ENCODE measurements at regions not wholly inside any gene's neighbourhood (a gene's known extent, or its start where the extent isn't known, plus 50 kb on each side); places are given as distances from the start of the nearest gene placed in this dataset.

DNA sequence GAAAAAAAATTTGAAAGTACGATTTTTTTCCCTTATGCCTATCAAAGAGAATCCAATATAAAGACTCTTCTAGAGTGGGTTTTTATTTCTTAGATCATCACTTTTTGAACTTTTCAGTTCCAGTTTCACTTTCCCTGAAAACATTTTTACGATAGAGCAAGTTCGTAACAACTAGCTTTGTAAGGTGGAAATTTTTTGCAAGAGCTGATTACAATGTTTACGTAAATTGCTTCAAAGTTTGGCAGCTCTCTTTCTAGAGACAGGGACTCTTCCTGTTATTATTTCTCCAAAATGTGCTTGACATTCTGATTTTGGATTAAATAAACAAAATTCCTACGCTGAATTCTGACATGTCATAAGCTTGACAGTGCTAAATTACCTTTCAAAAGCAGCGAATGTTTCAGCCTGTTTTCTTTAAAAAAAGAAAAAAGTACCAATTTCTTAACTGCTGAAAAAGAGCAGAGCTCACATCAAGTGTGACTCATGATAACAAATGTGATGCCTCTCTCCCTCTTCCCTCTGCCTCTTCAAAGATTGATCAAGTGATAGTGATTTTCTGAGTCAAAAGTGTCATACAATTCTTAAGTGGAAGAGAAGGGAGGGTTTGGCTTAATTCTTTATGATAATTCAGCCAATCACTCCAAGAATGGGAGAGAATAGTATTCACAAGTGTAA lies 175.2 kb downstream of the KCNJ2 start:
- Histone ChIP-seq H3K36me3 (ENCODE audit: control insufficient read depth, insufficient read depth, low read length) (no peaks in the 10 kb centered on the region), H3K4me1 (ENCODE audit: control insufficient read depth, insufficient read depth, low read length, poor library complexity, severe bottlenecking) (no peaks in the 10 kb centered on the region), H3K4me3 (ENCODE audit: low read depth, low read length) (no peak overlapping the region), H3K9me3 (ENCODE audit: control insufficient read depth in 2 of 2, low read length in 2 of 2) (no peaks in the 10 kb centered on the region), H3K27me3 (ENCODE audit: control insufficient read depth, insufficient read depth, low read length) (no peaks in the 10 kb centered on the region), H3K27ac (ENCODE audit: insufficient read depth, low read length, poor library complexity, severe bottlenecking) (no peak overlapping the region)
- no peak for DNase-seq
- Mint-ChIP-seq H3K4me3 (no peak overlapping the region), H3K9me3 (peaks cover 2 to 10% (median 5%) of the 10 kb centered on the region in 7 donors), H3K27me3 (no peaks in the 10 kb centered on the region), H3K4me1 (no peaks in the 10 kb centered on the region), H3K36me3 (no peaks in the 10 kb centered on the region), H3K27ac (no peak overlapping the region)
- no peak for ATAC-seq (ENCODE audit: low read depth in 2 of 2)

DNA sequence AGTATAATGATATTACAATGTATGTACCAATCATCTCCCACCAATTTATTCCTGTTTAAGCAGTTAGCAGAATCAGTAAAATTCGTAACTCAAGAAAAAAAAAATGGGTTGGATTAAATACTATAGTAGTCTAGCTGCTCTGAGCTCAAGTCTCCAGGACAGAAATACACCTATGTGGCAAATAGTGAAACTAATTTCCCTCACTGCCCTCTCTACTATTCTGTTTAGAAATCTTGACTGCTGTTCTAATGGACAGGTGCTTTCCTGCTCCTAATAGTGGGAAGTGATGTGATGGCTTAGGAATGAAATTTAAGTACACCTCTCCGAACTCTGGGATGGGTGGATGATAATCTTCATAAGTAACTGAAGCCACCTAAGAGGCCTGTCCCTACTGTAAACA lies 175.7 kb downstream of the KCNJ2 start:
- Histone ChIP-seq H3K27ac (ENCODE audit: insufficient read depth, low read length, poor library complexity, severe bottlenecking) (no peak overlapping the region), H3K4me3 (ENCODE audit: low read depth, low read length) (no peak overlapping the region), H3K4me1 (ENCODE audit: control insufficient read depth, insufficient read depth, low read length, poor library complexity, severe bottlenecking) (no peaks in the 10 kb centered on the region), H3K27me3 (ENCODE audit: control insufficient read depth, insufficient read depth, low read length) (no peaks in the 10 kb centered on the region), H3K36me3 (ENCODE audit: control insufficient read depth, insufficient read depth, low read length) (no peaks in the 10 kb centered on the region), H3K9me3 (ENCODE audit: control insufficient read depth in 2 of 2, low read length in 2 of 2) (no peaks in the 10 kb centered on the region)
- Mint-ChIP-seq H3K36me3 (no peaks in the 10 kb centered on the region), H3K27me3 (no peaks in the 10 kb centered on the region), H3K4me1 (no peaks in the 10 kb centered on the region), H3K9me3 (peaks cover 2 to 10% (median 5%) of the 10 kb centered on the region in 7 donors), H3K27ac (no peak overlapping the region), H3K4me3 (no peak overlapping the region)
- ATAC-seq (ENCODE audit: low read depth in 2 of 2) (no peak), DNase-seq (no peak)

DNA sequence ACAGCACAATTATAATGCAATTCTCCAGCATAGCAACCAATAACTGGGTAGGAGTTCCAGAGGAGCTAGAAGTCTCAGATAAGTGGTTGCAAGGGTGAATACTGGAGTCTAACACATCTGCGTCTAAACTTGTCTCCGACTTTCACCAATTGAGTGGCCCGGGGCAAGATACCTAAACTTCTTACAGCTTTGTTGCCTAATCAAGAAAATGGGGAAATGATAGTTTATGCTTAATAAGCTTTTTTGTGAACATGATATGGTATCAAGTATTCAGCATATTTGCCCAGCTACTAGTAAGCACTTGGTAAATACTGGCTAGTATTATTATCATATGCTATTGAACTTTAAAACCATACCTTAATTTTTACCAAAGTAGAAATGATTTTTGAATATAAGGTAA lies 183.5 kb downstream of the KCNJ2 start:
- no peaks in the 10 kb centered on the region for H3K27me3 Mint-ChIP-seq
- no peaks in the 10 kb centered on the region for H3K36me3 ChIP-seq (ENCODE audit: control insufficient read depth, insufficient read depth, low read length)
- peaks cover 0 to 9% (median 2%) of the 10 kb centered on the region in 7 donors for H3K9me3 Mint-ChIP-seq
- no peak overlapping the region for H3K4me3 Mint-ChIP-seq
- H3K9me3 ChIP-seq (ENCODE audit: control insufficient read depth in 2 of 2, low read length in 2 of 2): peaks cover 0 to 2% of the 10 kb centered on the region in 2 experiments
- no peaks in the 10 kb centered on the region for H3K36me3 Mint-ChIP-seq
- no peak for ATAC-seq (ENCODE audit: low read depth in 2 of 2)
- H3K27ac ChIP-seq (ENCODE audit: insufficient read depth, low read length, poor library complexity, severe bottlenecking): no peak overlapping the region
- H3K27ac Mint-ChIP-seq: no peak overlapping the region
- DNase-seq: no peak
- no peak overlapping the region for H3K4me3 ChIP-seq (ENCODE audit: low read depth, low read length)
- no peaks in the 10 kb centered on the region for H3K4me1 Mint-ChIP-seq
- no peaks in the 10 kb centered on the region for H3K27me3 ChIP-seq (ENCODE audit: control insufficient read depth, insufficient read depth, low read length)
- no peaks in the 10 kb centered on the region for H3K4me1 ChIP-seq (ENCODE audit: control insufficient read depth, insufficient read depth, low read length, poor library complexity, severe bottlenecking)

GRCh38 chr17:70353408-70354092 lies 184.2 kb downstream of the KCNJ2 start:
- no peaks in the 10 kb centered on the region for H3K4me1 Mint-ChIP-seq
- DNase-seq (no peak), ATAC-seq (ENCODE audit: low read depth in 2 of 2) (no peak)
- H3K9me3 Mint-ChIP-seq: peaks cover 0 to 7% (median 0%) of the 10 kb centered on the region in 7 donors
- no peaks in the 10 kb centered on the region for H3K27me3 Mint-ChIP-seq
- H3K27ac ChIP-seq (ENCODE audit: insufficient read depth, low read length, poor library complexity, severe bottlenecking): no peak overlapping the region
- H3K4me1 ChIP-seq (ENCODE audit: control insufficient read depth, insufficient read depth, low read length, poor library complexity, severe bottlenecking): no peaks in the 10 kb centered on the region
- no peaks in the 10 kb centered on the region for H3K36me3 ChIP-seq (ENCODE audit: control insufficient read depth, insufficient read depth, low read length)
- H3K4me3 ChIP-seq (ENCODE audit: low read depth, low read length): no peak overlapping the region
- H3K9me3 ChIP-seq (ENCODE audit: control insufficient read depth in 2 of 2, low read length in 2 of 2): peaks cover 0 to 2% of the 10 kb centered on the region in 2 experiments
- H3K27ac Mint-ChIP-seq: no peak overlapping the region
- H3K27me3 ChIP-seq (ENCODE audit: control insufficient read depth, insufficient read depth, low read length): no peaks in the 10 kb centered on the region
- H3K36me3 Mint-ChIP-seq: no peaks in the 10 kb centered on the region
- H3K4me3 Mint-ChIP-seq: no peak overlapping the region

DNA sequence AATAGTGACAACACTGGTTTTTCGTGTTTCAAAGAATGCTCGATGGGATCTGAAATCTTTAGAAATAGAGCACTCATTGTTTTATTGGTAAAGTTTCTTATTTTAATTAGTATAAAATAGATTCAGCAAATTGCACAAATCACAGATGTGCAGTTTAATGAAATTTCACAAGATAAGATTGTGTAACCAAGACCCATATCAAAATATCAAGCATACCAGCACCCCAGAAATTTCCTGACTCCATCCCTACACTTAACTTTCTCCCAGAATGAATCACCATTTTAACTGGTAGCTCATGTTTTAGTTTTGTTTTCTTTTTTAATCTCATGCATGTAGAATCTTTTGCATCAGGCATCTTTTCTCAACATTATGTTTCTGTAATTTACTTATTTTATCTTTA lies 185.9 kb downstream of the KCNJ2 start:
- Histone ChIP-seq H3K4me3 (ENCODE audit: low read depth, low read length) (no peak overlapping the region), H3K36me3 (ENCODE audit: control insufficient read depth, insufficient read depth, low read length) (no peaks in the 10 kb centered on the region), H3K9me3 (ENCODE audit: control insufficient read depth in 2 of 2, low read length in 2 of 2) (peaks cover 0 to 2% of the 10 kb centered on the region in 2 experiments), H3K4me1 (ENCODE audit: control insufficient read depth, insufficient read depth, low read length, poor library complexity, severe bottlenecking) (no peaks in the 10 kb centered on the region), H3K27ac (ENCODE audit: insufficient read depth, low read length, poor library complexity, severe bottlenecking) (no peak overlapping the region), H3K27me3 (ENCODE audit: control insufficient read depth, insufficient read depth, low read length) (no peaks in the 10 kb centered on the region)
- Mint-ChIP-seq H3K27ac (no peak overlapping the region), H3K9me3 (peaks cover 0 to 7% (median 2%) of the 10 kb centered on the region in 7 donors), H3K36me3 (no peaks in the 10 kb centered on the region), H3K4me1 (no peaks in the 10 kb centered on the region), H3K4me3 (no peak overlapping the region), H3K27me3 (no peaks in the 10 kb centered on the region)
- DNase-seq (no peak), ATAC-seq (ENCODE audit: low read depth in 2 of 2) (no peak)

GRCh38 chr17:70357190-70357589 lies 187.9 kb downstream of the KCNJ2 start:
- Mint-ChIP-seq H3K4me1 (no peaks in the 10 kb centered on the region), H3K27ac (no peak overlapping the region), H3K36me3 (no peaks in the 10 kb centered on the region), H3K9me3 (peaks cover 0 to 7% (median 2%) of the 10 kb centered on the region in 7 donors), H3K27me3 (no peaks in the 10 kb centered on the region), H3K4me3 (no peak overlapping the region)
- Histone ChIP-seq H3K9me3 (ENCODE audit: control insufficient read depth in 2 of 2, low read length in 2 of 2) (peaks cover 0 to 2% of the 10 kb centered on the region in 2 experiments), H3K4me3 (ENCODE audit: low read depth, low read length) (no peak overlapping the region), H3K36me3 (ENCODE audit: control insufficient read depth, insufficient read depth, low read length) (no peaks in the 10 kb centered on the region), H3K27me3 (ENCODE audit: control insufficient read depth, insufficient read depth, low read length) (no peaks in the 10 kb centered on the region), H3K27ac (ENCODE audit: insufficient read depth, low read length, poor library complexity, severe bottlenecking) (no peak overlapping the region), H3K4me1 (ENCODE audit: control insufficient read depth, insufficient read depth, low read length, poor library complexity, severe bottlenecking) (no peaks in the 10 kb centered on the region)
- DNase-seq (no peak), ATAC-seq (ENCODE audit: low read depth in 2 of 2) (no peak)

DNA sequence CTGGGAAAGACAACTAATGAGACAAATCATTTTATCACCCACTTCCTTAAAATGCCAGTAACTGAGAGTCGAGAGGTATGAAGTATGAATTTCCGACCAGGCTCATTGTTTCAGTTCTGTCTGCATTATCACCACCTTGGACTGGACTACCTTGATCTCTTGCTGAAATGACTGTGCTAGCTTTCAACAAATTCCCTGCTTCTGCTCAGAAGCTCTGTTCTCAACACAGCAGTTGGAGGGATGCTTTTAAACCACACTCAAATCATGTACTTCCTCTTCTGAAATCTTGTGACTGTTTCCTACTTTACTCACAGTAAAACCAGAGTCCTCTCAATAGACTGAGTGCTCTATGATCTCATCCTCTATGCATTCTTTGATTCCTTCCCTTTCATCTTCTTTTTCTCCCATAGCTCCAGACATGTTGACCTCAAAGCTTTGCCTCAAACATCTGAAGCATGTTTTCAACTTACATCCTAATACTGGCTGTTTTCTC lies 195.8 kb downstream of the KCNJ2 start:
- Mint-ChIP-seq H3K27ac (no peak overlapping the region), H3K4me3 (no peak overlapping the region), H3K4me1 (no peaks in the 10 kb centered on the region), H3K36me3 (no peaks in the 10 kb centered on the region), H3K27me3 (no peaks in the 10 kb centered on the region), H3K9me3 (peaks cover 2 to 9% (median 5%) of the 10 kb centered on the region in 7 donors)
- Histone ChIP-seq H3K4me1 (ENCODE audit: control insufficient read depth, insufficient read depth, low read length, poor library complexity, severe bottlenecking) (no peaks in the 10 kb centered on the region), H3K27me3 (ENCODE audit: control insufficient read depth, insufficient read depth, low read length) (no peaks in the 10 kb centered on the region), H3K9me3 (ENCODE audit: control insufficient read depth in 2 of 2, low read length in 2 of 2) (no peaks in the 10 kb centered on the region), H3K27ac (ENCODE audit: insufficient read depth, low read length, poor library complexity, severe bottlenecking) (no peak overlapping the region), H3K4me3 (ENCODE audit: low read depth, low read length) (no peak overlapping the region), H3K36me3 (ENCODE audit: control insufficient read depth, insufficient read depth, low read length) (no peaks in the 10 kb centered on the region)
- ATAC-seq (ENCODE audit: low read depth in 2 of 2): no peak
- no peak for DNase-seq

DNA sequence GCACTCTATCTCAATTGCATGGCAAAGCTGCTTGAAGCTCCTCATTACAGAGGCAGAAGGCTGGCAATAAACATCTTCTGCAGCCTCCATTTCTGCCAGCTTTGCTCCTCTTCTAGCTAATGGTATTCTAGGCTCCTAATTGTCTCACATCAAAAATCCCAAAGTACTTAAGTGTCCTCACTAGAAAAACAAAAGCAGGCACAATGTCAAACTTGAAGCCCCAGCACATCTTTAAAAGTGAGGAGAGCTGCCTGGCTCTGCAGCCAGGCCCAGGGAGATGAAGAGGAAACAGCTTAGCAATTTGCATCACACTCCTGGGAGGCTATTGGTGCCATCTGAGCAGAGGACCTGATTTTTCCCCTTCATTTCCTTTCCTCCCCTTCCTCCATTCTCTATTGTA lies 197.1 kb downstream of the KCNJ2 start:
- peaks cover 2 to 10% (median 4%) of the 10 kb centered on the region in 7 donors for H3K9me3 Mint-ChIP-seq
- H3K27me3 ChIP-seq (ENCODE audit: control insufficient read depth, insufficient read depth, low read length): no peaks in the 10 kb centered on the region
- no peaks in the 10 kb centered on the region for H3K4me1 Mint-ChIP-seq
- no peak for ATAC-seq (ENCODE audit: low read depth in 2 of 2)
- H3K4me3 Mint-ChIP-seq: no peak overlapping the region
- no peaks in the 10 kb centered on the region for H3K27me3 Mint-ChIP-seq
- H3K4me1 ChIP-seq (ENCODE audit: control insufficient read depth, insufficient read depth, low read length, poor library complexity, severe bottlenecking): no peaks in the 10 kb centered on the region
- H3K4me3 ChIP-seq (ENCODE audit: low read depth, low read length): no peak overlapping the region
- no peak overlapping the region for H3K27ac ChIP-seq (ENCODE audit: insufficient read depth, low read length, poor library complexity, severe bottlenecking)
- no peaks in the 10 kb centered on the region for H3K9me3 ChIP-seq (ENCODE audit: control insufficient read depth in 2 of 2, low read length in 2 of 2)
- H3K27ac Mint-ChIP-seq: no peak overlapping the region
- H3K36me3 Mint-ChIP-seq: no peaks in the 10 kb centered on the region
- no peak for DNase-seq
- H3K36me3 ChIP-seq (ENCODE audit: control insufficient read depth, insufficient read depth, low read length): no peaks in the 10 kb centered on the region
